ENCODE measurements at regions not wholly inside any gene's neighbourhood (a gene's known extent, or its start where the extent isn't known, plus 50 kb on each side); places are given as distances from the start of the nearest gene placed in this dataset.

DNA sequence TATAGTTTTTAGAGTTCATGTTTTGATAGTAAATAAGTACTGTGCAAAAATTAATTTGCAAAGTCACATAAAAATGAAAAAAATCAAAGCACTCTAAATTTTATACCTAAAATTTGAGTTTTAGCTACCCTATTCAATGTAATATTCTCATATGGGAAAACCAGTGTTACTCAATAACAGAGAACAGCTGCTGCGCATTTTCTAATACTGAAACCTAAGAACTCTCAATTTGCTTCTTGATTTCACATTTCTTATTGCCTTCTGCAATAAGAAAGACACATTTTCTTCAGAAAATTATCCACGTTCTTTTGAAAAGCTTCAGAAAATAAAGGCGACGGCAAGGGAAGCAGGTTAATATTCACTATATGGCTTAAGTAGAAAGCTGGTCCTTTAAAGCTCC is 199.1 kb upstream of the CCDC150 start:
- DNase-seq (ENCODE audit: low read depth, low spot score): no peak
- no CpG with 5 or more reads among the region's 4 CpGs for WGBS (ENCODE audit: insufficient coverage, insufficient read length)
- H3K27ac ChIP-seq (ENCODE audit: low read length): no peak overlapping the region
- H3K4me3 ChIP-seq (ENCODE audit: low read length): no peak overlapping the region
- no peaks in the 10 kb centered on the region for H3K36me3 ChIP-seq (ENCODE audit: control insufficient read depth, insufficient read depth, low read length)
- no peaks in the 10 kb centered on the region for H3K4me1 ChIP-seq (ENCODE audit: control insufficient read depth, insufficient read depth, low read length)
- H3K9me3 ChIP-seq (ENCODE audit: control insufficient read depth, insufficient read depth, low read length): no peaks in the 10 kb centered on the region
- no peaks in the 10 kb centered on the region for H3K27me3 ChIP-seq (ENCODE audit: control insufficient read depth, insufficient read depth, low read length)

DNA sequence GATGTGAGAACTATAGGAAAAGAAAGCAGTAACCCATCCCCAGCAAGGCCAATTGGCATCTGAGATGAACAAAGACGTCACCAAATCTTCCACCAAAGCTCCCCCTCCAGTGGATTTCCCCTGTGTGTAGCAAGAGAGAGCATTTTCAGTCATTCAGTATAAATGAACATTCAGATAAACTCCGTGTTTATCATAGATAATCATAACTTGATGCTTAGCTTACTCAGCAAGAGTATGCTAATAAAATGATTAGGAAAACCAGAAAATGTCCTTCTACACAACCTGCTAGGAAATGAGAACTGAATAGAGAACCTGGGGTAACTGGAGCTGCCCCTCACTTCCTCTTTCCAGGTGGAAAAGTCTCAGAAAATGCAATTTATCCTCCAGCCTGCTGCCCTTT is 198.0 kb upstream of the CCDC150 start:
- DNase-seq (ENCODE audit: low read depth, low spot score): no peak
- no peaks in the 10 kb centered on the region for H3K4me1 ChIP-seq (ENCODE audit: control insufficient read depth, insufficient read depth, low read length)
- no peak overlapping the region for H3K4me3 ChIP-seq (ENCODE audit: low read length)
- H3K27me3 ChIP-seq (ENCODE audit: control insufficient read depth, insufficient read depth, low read length): no peaks in the 10 kb centered on the region
- no CpG with 5 or more reads among the region's 2 CpGs for WGBS (ENCODE audit: insufficient coverage, insufficient read length)
- H3K9me3 ChIP-seq (ENCODE audit: control insufficient read depth, insufficient read depth, low read length): no peaks in the 10 kb centered on the region
- H3K27ac ChIP-seq (ENCODE audit: low read length): no peak overlapping the region
- H3K36me3 ChIP-seq (ENCODE audit: control insufficient read depth, insufficient read depth, low read length): no peaks in the 10 kb centered on the region

DNA sequence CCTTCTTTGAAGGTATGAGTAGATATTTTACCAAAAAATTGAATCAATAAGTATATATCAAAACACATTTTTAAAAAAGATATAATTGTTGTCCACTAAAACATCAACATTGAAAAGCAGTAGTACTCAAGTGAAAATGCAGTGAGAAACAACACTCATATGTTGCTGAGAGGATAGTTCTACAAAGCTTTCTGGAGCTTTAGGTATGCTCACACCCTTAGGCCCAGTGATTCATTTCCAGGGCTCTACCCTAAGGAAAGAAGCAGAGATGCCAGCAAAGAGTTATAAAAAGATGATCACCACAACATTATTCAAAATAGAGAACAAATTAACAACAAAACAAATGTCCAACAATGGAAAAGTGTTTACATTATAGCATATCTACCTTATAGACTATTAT is 197.3 kb upstream of the CCDC150 start:
- Histone ChIP-seq H3K9me3 (ENCODE audit: control insufficient read depth, insufficient read depth, low read length) (no peaks in the 10 kb centered on the region), H3K4me3 (ENCODE audit: low read length) (no peak overlapping the region), H3K36me3 (ENCODE audit: control insufficient read depth, insufficient read depth, low read length) (no peaks in the 10 kb centered on the region), H3K27ac (ENCODE audit: low read length) (no peak overlapping the region), H3K4me1 (ENCODE audit: control insufficient read depth, insufficient read depth, low read length) (no peaks in the 10 kb centered on the region), H3K27me3 (ENCODE audit: control insufficient read depth, insufficient read depth, low read length) (no peaks in the 10 kb centered on the region)
- no peak for DNase-seq (ENCODE audit: low read depth, low spot score)

DNA sequence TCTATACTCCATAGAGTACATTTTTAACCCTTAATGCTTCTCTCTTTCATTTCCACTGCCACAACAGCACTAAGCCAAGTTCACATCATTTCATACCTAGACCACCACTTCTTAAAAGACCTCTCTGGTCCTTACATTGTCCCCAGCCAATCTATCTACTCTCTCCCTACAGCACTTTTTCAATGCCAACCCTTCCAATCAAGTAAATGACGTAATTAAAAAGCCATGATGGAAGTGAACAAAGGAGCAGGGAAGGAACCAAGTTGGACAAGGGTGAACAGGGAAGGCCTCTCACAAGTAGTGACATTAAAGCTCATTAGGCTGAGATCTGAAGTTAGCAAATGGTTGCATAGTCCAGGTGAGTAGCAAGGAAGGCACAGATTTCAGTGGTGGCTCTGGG is 195.1 kb upstream of the CCDC150 start:
- Histone ChIP-seq H3K27ac (ENCODE audit: low read length) (no peak overlapping the region), H3K4me3 (ENCODE audit: low read length) (no peak overlapping the region), H3K9me3 (ENCODE audit: control insufficient read depth, insufficient read depth, low read length) (no peaks in the 10 kb centered on the region), H3K36me3 (ENCODE audit: control insufficient read depth, insufficient read depth, low read length) (no peaks in the 10 kb centered on the region), H3K27me3 (ENCODE audit: control insufficient read depth, insufficient read depth, low read length) (no peaks in the 10 kb centered on the region), H3K4me1 (ENCODE audit: control insufficient read depth, insufficient read depth, low read length) (no peaks in the 10 kb centered on the region)
- DNase-seq (ENCODE audit: low read depth, low spot score): no peak
- WGBS (ENCODE audit: insufficient coverage, insufficient read length): no CpG with 5 or more reads among the region's 1 CpG

DNA sequence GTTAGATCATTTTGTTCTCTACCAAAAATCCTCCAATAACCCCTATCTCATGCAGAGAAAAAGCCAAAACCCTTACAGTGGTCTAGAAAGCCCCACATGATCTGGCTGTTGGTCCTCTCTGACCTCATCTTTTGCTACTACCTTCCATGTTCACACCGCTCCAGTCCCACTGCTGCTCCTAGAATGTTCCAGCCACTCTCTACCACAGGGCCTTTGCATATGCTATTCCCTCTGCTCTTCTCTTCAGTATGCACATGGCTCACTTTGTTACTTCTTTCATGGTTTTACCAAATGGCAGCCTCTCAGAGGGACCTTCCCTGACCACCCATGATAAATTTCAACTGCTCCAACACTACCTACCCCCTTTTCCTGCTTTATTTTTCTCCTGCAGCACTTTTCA is 193.5 kb upstream of the CCDC150 start:
- Histone ChIP-seq H3K36me3 (ENCODE audit: control insufficient read depth, insufficient read depth, low read length) (no peaks in the 10 kb centered on the region), H3K4me1 (ENCODE audit: control insufficient read depth, insufficient read depth, low read length) (no peaks in the 10 kb centered on the region), H3K4me3 (ENCODE audit: low read length) (no peak overlapping the region), H3K9me3 (ENCODE audit: control insufficient read depth, insufficient read depth, low read length) (no peaks in the 10 kb centered on the region), H3K27ac (ENCODE audit: low read length) (no peak overlapping the region), H3K27me3 (ENCODE audit: control insufficient read depth, insufficient read depth, low read length) (no peaks in the 10 kb centered on the region)
- WGBS (ENCODE audit: insufficient coverage, insufficient read length): no CpG with 5 or more reads among the region's 1 CpG
- DNase-seq (ENCODE audit: low read depth, low spot score): no peak

DNA sequence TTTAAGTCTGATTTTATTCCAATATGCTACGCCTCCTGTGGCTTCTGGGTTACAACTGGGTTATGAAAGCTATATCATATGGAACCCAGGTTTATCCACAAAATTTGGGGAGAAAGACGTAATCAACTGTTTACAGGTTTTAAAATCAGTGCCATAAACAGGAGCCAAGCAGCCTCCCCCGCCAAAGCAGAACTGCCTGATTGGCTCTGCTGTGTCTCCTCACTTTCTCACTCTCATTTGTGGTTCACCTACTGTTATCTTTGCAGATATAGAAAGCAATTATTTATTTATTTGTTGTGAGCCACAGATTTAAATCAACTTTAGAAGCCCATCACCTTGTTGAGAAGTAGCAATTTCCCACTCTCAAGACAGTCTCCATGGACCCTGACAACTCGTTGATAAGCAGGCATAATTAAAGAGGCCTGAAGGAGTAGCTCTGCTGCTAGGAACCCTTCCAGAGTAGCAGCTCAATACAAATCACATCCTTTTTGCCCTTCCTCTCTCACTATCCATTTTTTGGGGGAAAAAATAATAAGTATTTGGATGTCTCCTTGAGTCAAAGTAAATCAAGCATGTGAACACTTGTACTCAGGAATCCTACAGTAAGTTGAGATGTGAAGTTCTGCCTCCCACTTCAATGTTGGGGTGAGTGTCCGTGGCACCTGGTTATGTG is 191.0 kb upstream of the CCDC150 start:
- Histone ChIP-seq H3K36me3 (ENCODE audit: control insufficient read depth, insufficient read depth, low read length) (no peaks in the 10 kb centered on the region), H3K27me3 (ENCODE audit: control insufficient read depth, insufficient read depth, low read length) (no peaks in the 10 kb centered on the region), H3K4me3 (ENCODE audit: low read length) (no peak overlapping the region), H3K4me1 (ENCODE audit: control insufficient read depth, insufficient read depth, low read length) (no peaks in the 10 kb centered on the region), H3K27ac (ENCODE audit: low read length) (no peak overlapping the region), H3K9me3 (ENCODE audit: control insufficient read depth, insufficient read depth, low read length) (no peaks in the 10 kb centered on the region)
- WGBS (ENCODE audit: insufficient coverage, insufficient read length): no CpG with 5 or more reads among the region's 5 CpGs
- DNase-seq (ENCODE audit: low read depth, low spot score): no peak

DNA sequence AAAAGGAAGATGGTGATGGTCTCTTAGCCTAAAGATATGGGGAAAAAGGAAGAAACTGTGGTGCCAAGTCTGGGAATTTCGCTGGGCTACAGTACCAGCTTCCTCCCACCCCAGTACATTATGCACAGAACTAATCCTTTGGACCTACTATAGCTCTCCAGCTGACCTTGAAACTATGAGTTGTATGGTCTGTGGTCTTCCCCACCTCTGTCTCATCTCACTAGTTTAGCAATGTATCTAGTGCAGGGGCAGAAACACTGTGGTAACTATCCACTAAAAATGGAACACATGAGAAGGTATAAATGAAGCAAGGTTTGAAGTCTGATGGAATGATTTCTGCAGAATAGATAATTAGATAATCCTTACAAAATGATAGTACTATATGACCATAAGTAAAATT is 190.4 kb upstream of the CCDC150 start:
- Histone ChIP-seq H3K27ac (ENCODE audit: low read length) (no peak overlapping the region), H3K36me3 (ENCODE audit: control insufficient read depth, insufficient read depth, low read length) (no peaks in the 10 kb centered on the region), H3K9me3 (ENCODE audit: control insufficient read depth, insufficient read depth, low read length) (no peaks in the 10 kb centered on the region), H3K4me3 (ENCODE audit: low read length) (no peak overlapping the region), H3K4me1 (ENCODE audit: control insufficient read depth, insufficient read depth, low read length) (no peaks in the 10 kb centered on the region), H3K27me3 (ENCODE audit: control insufficient read depth, insufficient read depth, low read length) (no peaks in the 10 kb centered on the region)
- no CpG with 5 or more reads among the region's 1 CpG for WGBS (ENCODE audit: insufficient coverage, insufficient read length)
- no peak for DNase-seq (ENCODE audit: low read depth, low spot score)

DNA sequence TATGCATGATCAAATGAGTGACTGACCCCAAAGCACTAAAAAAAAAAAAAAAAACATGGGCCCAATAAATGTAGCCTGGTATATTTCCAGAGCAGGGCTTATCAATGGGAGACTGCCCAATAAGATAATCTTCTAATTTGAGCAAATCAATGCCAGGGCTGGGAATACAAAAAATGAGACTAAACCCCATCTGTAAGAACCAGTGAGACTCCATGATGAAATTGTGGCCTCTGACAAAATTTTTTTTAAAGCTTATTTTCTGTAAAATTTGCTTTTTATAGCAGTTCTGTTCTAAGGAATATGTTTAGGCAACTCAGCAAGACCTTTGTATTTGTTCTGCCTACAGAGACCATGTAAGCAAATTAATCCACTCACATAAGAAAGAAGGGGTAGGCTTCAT is 186.8 kb upstream of the CCDC150 start:
- Histone ChIP-seq H3K4me1 (ENCODE audit: control insufficient read depth, insufficient read depth, low read length) (no peaks in the 10 kb centered on the region), H3K36me3 (ENCODE audit: control insufficient read depth, insufficient read depth, low read length) (no peaks in the 10 kb centered on the region), H3K27me3 (ENCODE audit: control insufficient read depth, insufficient read depth, low read length) (no peaks in the 10 kb centered on the region), H3K9me3 (ENCODE audit: control insufficient read depth, insufficient read depth, low read length) (no peaks in the 10 kb centered on the region), H3K4me3 (ENCODE audit: low read length) (no peak overlapping the region), H3K27ac (ENCODE audit: low read length) (no peak overlapping the region)
- DNase-seq (ENCODE audit: low read depth, low spot score): no peak

DNA sequence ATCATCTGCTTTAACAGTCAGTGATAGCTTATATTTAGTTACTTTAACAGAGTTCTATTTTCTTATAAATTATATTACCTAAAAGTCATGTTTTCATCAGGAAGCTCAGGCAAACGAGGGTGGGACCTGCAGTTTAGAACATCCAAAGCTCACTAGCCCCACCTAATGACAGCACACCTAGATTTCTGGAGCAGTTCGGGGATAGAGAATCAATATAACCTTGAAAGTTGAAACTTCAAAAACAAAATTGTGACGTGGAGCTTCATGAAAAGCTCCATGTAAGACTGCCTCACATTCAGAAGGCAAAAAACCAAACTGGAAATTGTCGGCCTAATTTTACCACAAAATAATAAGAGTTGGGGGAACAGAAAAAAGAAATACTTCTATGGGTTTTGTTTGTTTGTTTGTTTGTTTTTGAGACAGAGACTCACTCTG is 185.9 kb upstream of the CCDC150 start:
- Histone ChIP-seq H3K27ac (ENCODE audit: low read length) (no peak overlapping the region), H3K36me3 (ENCODE audit: control insufficient read depth, insufficient read depth, low read length) (no peaks in the 10 kb centered on the region), H3K9me3 (ENCODE audit: control insufficient read depth, insufficient read depth, low read length) (no peaks in the 10 kb centered on the region), H3K27me3 (ENCODE audit: control insufficient read depth, insufficient read depth, low read length) (no peaks in the 10 kb centered on the region), H3K4me1 (ENCODE audit: control insufficient read depth, insufficient read depth, low read length) (no peaks in the 10 kb centered on the region), H3K4me3 (ENCODE audit: low read length) (no peak overlapping the region)
- DNase-seq (ENCODE audit: low read depth, low spot score): peak; percentile 37
- WGBS (ENCODE audit: insufficient coverage, insufficient read length): no CpG with 5 or more reads among the region's 4 CpGs

DNA sequence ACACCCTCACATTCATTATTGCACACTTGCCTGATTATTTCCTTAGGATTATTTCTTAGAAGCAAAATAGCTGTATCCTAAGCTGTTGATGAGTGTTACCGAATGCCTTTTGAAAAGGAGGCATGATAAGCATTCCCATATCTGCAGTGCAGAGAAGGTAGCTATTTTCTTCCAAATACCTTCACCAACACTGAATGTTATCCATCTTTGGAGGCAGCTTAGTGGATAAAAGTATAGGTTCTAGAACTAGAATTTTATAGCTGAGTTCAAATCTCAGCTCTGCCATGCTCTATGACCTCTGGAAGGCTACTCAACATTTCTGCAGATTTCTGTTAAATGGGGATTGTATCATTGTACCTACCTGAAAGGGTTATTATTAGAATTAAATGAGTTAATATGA is 185.0 kb upstream of the CCDC150 start:
- WGBS (ENCODE audit: insufficient coverage, insufficient read length): no CpG with 5 or more reads among the region's 1 CpG
- H3K4me3 ChIP-seq (ENCODE audit: low read length): no peak overlapping the region
- no peak overlapping the region for H3K27ac ChIP-seq (ENCODE audit: low read length)
- H3K9me3 ChIP-seq (ENCODE audit: control insufficient read depth, insufficient read depth, low read length): no peaks in the 10 kb centered on the region
- H3K4me1 ChIP-seq (ENCODE audit: control insufficient read depth, insufficient read depth, low read length): no peaks in the 10 kb centered on the region
- DNase-seq (ENCODE audit: low read depth, low spot score): no peak
- H3K27me3 ChIP-seq (ENCODE audit: control insufficient read depth, insufficient read depth, low read length): no peaks in the 10 kb centered on the region
- no peaks in the 10 kb centered on the region for H3K36me3 ChIP-seq (ENCODE audit: control insufficient read depth, insufficient read depth, low read length)

DNA sequence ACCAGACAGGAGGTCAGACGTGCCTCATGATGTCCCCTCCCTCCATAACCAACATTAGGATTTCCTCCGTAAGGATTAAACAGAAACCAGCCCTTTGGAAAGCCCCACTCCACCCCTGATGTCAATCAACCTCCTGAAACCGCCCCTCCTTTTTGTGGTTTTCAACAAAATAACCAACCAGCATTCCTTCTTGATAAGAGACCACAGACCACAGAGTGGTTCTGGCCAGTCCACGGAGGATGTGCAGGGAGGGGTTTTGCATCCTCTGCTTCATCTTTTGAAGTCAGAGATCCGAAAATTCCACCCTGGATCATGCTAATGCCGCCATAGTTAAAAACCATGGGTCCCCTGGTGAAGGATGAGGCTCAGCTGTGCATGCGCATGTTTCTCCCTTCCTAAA is 180.0 kb upstream of the CCDC150 start:
- WGBS (ENCODE audit: insufficient coverage, insufficient read length): no CpG with 5 or more reads among the region's 7 CpGs
- no peak for DNase-seq (ENCODE audit: low read depth, low spot score)
- Histone ChIP-seq H3K9me3 (ENCODE audit: control insufficient read depth, insufficient read depth, low read length) (no peaks in the 10 kb centered on the region), H3K4me3 (ENCODE audit: low read length) (no peak overlapping the region), H3K27ac (ENCODE audit: low read length) (no peak overlapping the region), H3K36me3 (ENCODE audit: control insufficient read depth, insufficient read depth, low read length) (no peaks in the 10 kb centered on the region), H3K4me1 (ENCODE audit: control insufficient read depth, insufficient read depth, low read length) (no peaks in the 10 kb centered on the region), H3K27me3 (ENCODE audit: control insufficient read depth, insufficient read depth, low read length) (no peaks in the 10 kb centered on the region)

Measured in iPS DF 6.9 (cell line).